HPDE6-E6E7 (cell line): ENCODE measurements at regions not wholly inside any gene's neighbourhood (a gene's known extent, or its start where the extent isn't known, plus 50 kb on each side); places are given as distances from the start of the nearest gene placed in this dataset.
"Not testable (repeated sequence)": the region's sequence is repeated elsewhere in the genome, so short reads cannot be mapped to it uniquely, and the experiment has no call there.

ENCODE experiments used
- DNase-seq: peaks from one replicate; pipeline ENCODE4 v3.0.0; 2011; ENCODE audit warnings: missing footprints; ENCODE audit errors: extremely low spot score

GRCh38 chr4:179278647-179279046 lies 1836.4 kb upstream of the AGA start:
- no peak for DNase-seq

DNA sequence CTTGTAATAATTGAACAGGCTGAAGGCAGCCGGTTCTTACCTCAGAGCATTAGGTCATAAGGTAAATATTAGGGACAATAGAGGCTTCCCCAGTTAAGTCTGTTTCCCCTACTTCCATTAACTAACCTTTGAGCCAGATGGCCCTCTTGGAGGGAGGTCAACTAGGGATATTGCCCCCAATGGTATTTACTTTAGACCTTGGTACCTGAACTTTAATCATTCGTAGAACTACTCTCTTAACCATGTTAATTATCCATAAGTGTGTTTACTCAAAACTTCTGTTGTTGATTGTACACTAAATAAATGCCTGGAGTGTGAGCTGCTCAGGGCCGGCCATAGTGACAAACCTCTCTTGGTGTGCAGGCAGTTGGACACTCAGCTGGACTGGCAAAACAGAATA lies 1843.5 kb upstream of the AGA start:
- no peak for DNase-seq

DNA sequence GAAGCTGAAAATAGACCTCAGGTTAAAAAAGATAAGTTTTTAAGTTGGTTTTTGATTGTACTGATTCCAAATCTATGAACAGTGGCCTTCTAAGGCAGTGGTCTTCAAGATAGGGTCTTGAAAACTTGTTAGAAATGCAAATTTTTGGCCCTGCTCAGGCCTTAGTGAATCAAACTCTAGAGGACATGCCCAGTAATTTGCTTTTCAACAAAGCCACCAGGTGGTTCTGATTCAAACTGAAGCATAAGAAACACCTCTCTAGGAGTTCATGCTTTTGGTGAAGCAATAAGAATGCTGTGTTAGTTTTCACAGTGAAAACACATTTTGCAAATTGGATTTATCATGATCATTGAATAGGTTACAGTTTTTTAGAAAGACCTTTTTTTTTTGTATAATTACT lies 1849.4 kb upstream of the AGA start:
- DNase-seq: no peak

- DNase-seq: peak; percentile 43
Measured at GRCh38 chr4:179292468-179292867, 1850.2 kb upstream of the AGA start.

- no peak for DNase-seq
Measured at GRCh38 chr4:179307297-179308136, 1865.3 kb upstream of the AGA start.

GRCh38 chr4:179313823-179314222 lies 1871.6 kb upstream of the AGA start:
- no peak for DNase-seq

DNA sequence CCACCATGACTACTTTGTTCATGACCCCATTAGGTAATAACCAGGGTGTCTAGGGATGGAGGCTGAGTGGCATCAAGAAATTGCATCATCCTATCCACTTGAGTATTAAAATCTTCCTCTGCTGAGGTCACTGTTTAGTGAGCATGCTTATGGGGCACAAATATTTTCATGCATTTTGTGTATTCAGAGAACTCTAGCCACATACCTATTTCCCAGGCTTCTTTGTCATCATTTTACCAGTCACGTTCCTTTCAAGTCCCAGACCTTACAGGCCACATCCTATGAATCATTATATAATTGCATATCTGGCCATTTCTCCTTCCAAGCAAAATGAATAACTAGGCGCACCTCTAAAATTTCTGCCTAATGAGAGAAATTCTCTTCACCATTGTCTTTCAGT lies 1882.9 kb upstream of the AGA start:
- DNase-seq: no peak

GRCh38 chr4:179328627-179329026 lies 1886.4 kb upstream of the AGA start:
- DNase-seq: no peak

- no peak for DNase-seq
Measured at GRCh38 chr4:179331362-179331761, 1889.1 kb upstream of the AGA start.

- no peak for DNase-seq
Measured at GRCh38 chr4:179344861-179345260, 1902.6 kb upstream of the AGA start.

- DNase-seq: no peak
Measured at GRCh38 chr4:179352221-179352620, 1910.0 kb upstream of the AGA start.

DNA sequence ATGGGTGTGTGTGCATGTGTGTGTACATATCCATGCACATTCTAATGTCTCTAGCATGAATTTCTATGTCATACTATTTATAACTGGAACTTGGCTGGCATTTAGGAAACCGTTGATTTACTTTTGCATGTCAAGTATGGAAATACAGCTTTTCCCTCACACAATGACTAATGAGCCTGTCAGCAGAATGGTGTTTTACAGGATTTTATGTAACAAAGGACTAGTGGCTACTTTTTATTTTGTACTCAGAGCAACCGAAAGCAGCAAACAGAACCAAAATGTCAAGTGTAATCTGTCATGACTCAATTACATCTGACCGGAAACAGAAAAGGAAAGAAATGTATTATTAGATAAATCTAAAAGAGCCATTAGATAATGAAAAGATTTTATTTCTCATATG lies 1911.5 kb upstream of the AGA start:
- peak; percentile 57 for DNase-seq

DNA sequence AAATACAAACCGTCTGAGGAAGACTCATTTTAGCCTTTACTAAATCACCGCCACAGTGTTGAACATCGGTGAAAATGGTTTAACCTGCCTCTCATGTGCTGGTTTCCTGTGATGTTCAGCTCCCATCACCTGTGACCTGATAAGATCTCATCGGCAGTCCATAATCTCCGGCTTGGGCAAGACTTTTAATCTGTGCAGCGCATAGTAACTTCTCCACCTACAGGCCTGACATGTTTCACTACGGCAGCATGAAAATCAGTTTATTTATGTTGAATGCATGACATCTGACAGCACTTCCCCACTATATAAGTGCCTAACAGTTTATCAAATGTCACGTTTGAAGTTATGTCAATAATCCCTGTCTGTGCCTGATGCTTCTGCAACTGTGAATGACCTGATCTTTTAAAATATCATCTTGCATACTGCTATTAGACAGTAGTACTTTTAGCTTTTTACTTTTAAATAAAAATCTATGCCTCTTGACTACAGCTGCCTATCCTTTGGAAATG lies 1919.8 kb upstream of the AGA start:
- DNase-seq: no peak

GRCh38 chr4:179365932-179366331 lies 1923.7 kb upstream of the AGA start:
- DNase-seq: not testable (repeated sequence)

- DNase-seq: no peak
Measured at GRCh38 chr4:179372242-179372641, 1930.0 kb upstream of the AGA start.

DNA sequence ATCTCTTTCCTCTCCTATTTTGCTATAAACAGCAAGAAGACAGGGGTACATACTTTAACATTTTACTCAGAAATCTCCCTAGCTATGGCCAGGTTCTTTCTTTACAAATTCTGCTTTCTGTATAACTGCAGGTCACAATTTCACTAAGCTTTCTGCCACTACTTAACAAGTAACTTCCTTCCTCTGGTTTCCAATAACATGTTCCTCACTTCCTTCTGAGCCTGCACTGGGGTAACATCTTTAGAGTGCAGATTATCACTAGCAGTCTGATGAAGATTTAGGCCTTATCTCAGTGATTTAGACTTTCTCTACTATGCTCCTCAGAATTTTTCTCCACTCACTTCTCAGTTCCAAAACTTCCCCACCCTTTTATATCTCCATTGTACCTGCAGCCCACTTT lies 1930.5 kb upstream of the AGA start:
- no peak for DNase-seq

- not testable (repeated sequence) for DNase-seq
Measured at GRCh38 chr4:179378847-179379246, 1936.6 kb upstream of the AGA start.

- no peak for DNase-seq
Measured at GRCh38 chr4:179392787-179393186, 1950.5 kb upstream of the AGA start.

GRCh38 chr4:179398414-179398813 lies 1956.2 kb upstream of the AGA start:
- no peak for DNase-seq

DNA sequence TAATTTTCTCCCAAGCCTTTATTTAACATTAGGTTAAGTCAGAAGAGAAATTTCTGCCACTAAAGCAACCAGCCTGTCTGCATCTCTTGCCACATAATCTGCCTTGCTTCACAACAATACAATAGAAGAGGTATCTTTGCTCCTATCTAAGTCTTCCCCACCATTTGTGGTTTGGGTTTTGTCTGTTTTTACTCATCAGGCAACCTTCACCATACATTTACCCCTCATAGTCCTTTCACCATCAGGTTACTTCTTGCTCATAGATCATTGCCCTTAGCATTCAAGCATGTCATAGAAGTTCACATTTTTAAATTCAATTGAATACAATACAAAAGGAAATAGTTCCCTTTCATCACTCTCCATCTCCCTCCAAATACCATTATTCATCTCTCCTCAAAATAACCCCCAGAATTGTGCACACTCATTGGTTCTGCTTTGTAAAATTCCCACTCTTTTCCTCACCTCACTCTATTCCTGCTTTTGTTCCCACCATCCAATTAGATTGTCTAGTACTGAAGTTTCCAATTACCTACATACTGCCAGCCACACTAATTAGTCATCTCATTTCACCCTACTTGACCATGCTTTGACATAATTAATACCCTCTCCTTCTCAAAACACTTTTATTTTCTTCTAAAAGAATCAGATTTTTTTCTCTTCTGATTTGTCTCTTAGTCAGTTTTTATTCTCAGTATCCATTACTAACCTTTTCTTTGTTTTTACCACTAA lies 1957.0 kb upstream of the AGA start:
- DNase-seq: no peak

DNA sequence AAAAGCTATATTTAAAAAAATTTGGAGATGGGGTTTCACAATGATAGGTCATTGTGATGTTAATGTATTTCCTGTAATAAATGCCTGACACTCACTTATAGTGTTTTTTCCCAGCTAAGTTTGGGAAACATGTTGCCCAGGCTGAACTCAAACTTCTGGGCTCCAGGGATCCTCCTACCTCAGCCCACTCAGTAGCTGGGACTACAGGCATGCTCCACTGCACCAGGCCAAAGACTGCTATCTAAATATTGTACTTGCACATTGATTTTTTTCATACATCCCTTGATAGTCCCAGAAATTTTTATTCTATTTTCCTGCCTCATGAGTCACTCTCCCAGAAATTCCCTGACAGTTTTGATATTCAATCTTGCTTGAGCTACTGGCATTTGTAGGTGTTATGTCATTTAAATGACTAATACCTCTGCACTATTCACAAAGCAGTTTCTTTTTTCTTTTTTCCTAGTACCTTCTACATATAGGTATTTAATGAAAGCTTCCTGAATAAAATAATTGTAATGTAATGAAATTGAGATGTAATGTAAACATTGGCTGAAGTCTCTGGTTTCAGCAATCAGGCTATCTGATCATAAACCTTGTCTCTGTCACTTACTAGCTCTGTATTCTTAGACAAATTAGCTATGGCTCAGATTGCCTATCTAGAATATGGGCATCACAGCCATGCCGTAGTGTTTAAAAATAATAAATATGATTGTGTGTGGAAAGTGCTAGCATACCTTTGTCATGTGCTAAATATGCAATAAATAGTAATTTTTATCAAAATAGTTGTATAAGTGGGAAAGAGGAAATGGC lies 1973.0 kb upstream of the AGA start:
- peak; percentile 28 for DNase-seq

- DNase-seq: no peak
Measured at GRCh38 chr4:179415847-179416223, 1973.6 kb upstream of the AGA start.
